ENCODE measurements at regions not wholly inside any gene's neighbourhood (a gene's known extent, or its start where the extent isn't known, plus 50 kb on each side); places are given as distances from the start of the nearest gene placed in this dataset.

GRCh38 chr18:46269275-46269674 lies 165.1 kb downstream of the HAUS1 start (continued):
- TF ChIP-seq EP300 (IDR thresholded peaks at IDR 0.05; ENCODE audit: borderline replicate concordance in 1 of 2, low read depth in 2 of 2, low read length in 2 of 2) = no peak

All from H1 (cell line).